SK-N-SH treated with all-trans-retinoic acid at 6 μM for 48 hours (cell line): ENCODE measurements at regions not wholly inside any gene's neighbourhood (a gene's known extent, or its start where the extent isn't known, plus 50 kb on each side); places are given as distances from the start of the nearest gene placed in this dataset.

Experiments used
- CREB5 ChIP-seq: fragments of 250-450 bp; sonication (Bioruptor Pico); IDR thresholded peaks from 2 replicates; pipeline ENCODE4 v1.5.1; 2020; ENCODE audit warnings: low read depth, mild to moderate bottlenecking, moderate library complexity
- CSRNP3 ChIP-seq: fragments of 250-450 bp; sonication (Bioruptor Pico); IDR thresholded peaks from 2 replicates; pipeline ENCODE4 v1.5.1; 2021; ENCODE audit warnings: mild to moderate bottlenecking, moderate library complexity
- TOX ChIP-seq: fragments of 250-450 bp; sonication (Bioruptor Pico); IDR thresholded peaks from 2 replicates; pipeline ENCODE4 v1.8.0; 2021; ENCODE audit warnings: mild to moderate bottlenecking, moderate library complexity, borderline replicate concordance
- ZFP3 ChIP-seq: fragments of 250-450 bp; sonication (Bioruptor Pico); IDR thresholded peaks from 2 replicates; pipeline ENCODE4 v1.5.0; 2020; ENCODE audit warnings: mild to moderate bottlenecking, moderate library complexity

GRCh38 chr12:58487678-58488161 is 432.6 kb downstream of the LRIG3 start:
- no peak for TF ChIP-seq CSRNP3 (CRISPR knock-in tag)
- no peak for TF ChIP-seq TOX
- TF ChIP-seq CREB5 (CRISPR knock-in tag), result no peak
- TF ChIP-seq ZFP3 (CRISPR knock-in tag), result no peak
